ENCODE measurements at regions not wholly inside any gene's neighbourhood (a gene's known extent, or its start where the extent isn't known, plus 50 kb on each side); places are given as distances from the start of the nearest gene placed in this dataset.

DNA sequence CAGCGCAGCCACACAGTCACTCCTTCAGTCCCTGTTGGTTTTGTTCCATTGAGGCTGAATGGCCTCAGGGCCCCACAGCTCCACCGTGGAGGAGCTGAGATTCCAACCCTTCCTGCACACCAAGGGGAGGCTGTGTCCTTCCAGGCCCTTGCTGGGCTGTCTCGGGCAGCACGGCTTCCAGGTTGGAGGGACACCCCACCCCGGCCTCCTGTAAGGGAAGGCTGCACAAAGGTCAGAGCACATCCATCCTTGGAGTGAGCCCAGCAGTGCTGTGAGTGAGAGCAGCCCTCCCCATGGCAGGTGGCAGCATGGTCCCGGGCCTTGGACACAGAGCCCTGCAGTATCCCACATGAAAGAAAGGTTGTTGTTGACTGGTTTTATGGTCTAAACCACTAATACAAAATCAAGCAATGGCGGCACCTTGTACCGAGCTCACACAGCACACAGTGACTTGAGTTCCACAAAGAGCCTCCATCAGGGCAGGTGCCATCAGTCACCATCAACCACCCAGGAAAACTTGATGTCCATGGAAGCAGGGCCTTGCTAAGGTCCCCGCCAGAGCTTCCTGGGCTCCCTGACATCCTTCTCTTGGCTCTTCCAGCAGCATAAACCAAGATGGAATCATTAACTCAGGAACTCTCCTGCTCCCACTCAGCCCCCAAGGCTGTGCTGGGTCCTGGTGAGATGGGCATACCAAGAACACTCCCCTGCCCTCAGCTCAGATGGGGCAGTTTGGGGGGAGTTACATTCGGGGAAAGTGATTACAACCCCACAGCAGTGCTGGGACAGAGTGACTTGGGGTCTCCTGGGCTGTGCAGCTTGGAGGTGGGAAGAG is 1500.4 kb downstream of the TBC1D22A start:
- TF ChIP-seq, protein P1, sequence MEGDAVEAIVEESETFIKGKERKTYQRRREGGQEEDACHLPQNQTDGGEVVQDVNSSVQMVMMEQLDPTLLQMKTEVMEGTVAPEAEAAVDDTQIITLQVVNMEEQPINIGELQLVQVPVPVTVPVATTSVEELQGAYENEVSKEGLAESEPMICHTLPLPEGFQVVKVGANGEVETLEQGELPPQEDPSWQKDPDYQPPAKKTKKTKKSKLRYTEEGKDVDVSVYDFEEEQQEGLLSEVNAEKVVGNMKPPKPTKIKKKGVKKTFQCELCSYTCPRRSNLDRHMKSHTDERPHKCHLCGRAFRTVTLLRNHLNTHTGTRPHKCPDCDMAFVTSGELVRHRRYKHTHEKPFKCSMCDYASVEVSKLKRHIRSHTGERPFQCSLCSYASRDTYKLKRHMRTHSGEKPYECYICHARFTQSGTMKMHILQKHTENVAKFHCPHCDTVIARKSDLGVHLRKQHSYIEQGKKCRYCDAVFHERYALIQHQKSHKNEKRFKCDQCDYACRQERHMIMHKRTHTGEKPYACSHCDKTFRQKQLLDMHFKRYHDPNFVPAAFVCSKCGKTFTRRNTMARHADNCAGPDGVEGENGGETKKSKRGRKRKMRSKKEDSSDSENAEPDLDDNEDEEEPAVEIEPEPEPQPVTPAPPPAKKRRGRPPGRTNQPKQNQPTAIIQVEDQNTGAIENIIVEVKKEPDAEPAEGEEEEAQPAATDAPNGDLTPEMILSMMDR (IDR thresholded peaks at IDR 0.05; ENCODE audit: insufficient read depth, missing control alignments) = no peak
- FAIRE-seq = no peak
- DNase-seq (ENCODE audit: insufficient read length, low spot score) = no peak

DNA sequence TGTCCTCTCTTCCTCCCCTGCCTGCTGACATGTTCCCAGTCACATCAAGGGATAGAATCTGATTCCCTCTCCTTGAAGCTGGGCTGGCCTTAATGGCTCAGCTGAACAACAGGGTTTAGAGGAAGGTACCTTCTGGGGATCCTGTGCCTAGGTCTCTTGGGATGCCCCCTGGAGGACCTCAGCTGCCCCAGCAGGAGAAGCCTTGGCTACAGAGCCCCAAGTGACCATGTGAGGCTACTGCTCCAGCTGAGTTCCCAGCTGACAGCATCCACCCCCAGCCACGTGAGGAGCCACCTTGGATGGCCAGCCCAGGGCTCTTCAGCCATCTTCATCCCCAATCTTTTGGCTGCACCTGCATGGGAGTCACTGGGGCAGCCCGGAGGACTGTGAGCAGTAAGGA is 1499.3 kb downstream of the TBC1D22A start:
- DNase-seq (ENCODE audit: insufficient read length, low spot score) (no peak), FAIRE-seq (no peak)
- TF ChIP-seq, protein P1 (IDR thresholded peaks at IDR 0.05; ENCODE audit: insufficient read depth, missing control alignments) = no peak

DNA sequence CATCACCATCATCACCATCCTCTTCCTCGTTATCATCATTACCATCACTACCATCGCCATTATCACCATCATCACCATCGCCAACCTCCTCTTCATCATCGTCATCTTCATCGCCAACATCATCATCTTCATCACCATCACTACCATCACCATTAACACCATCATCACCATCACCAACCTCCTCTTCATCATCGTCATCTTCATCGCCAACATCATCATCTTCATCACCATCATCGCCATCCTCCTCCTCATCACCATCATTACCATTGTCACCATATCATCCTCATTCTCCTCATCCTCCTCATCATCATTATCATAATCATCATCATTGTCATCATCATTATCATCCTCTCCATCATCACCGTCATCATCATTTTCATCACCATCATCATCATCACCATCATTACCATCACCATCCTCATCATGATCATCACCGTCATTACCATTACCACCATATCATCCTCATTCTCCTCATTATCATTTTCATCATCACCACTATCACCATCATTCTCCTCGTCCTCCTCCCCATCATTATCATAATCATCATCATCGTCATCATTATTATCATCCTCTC is 1498.7 kb downstream of the TBC1D22A start:
- TF ChIP-seq, protein P1 (IDR thresholded peaks at IDR 0.05; ENCODE audit: insufficient read depth, missing control alignments) = no peak
- DNase-seq (ENCODE audit: insufficient read length, low spot score) = no peak
- no peak for FAIRE-seq

DNA sequence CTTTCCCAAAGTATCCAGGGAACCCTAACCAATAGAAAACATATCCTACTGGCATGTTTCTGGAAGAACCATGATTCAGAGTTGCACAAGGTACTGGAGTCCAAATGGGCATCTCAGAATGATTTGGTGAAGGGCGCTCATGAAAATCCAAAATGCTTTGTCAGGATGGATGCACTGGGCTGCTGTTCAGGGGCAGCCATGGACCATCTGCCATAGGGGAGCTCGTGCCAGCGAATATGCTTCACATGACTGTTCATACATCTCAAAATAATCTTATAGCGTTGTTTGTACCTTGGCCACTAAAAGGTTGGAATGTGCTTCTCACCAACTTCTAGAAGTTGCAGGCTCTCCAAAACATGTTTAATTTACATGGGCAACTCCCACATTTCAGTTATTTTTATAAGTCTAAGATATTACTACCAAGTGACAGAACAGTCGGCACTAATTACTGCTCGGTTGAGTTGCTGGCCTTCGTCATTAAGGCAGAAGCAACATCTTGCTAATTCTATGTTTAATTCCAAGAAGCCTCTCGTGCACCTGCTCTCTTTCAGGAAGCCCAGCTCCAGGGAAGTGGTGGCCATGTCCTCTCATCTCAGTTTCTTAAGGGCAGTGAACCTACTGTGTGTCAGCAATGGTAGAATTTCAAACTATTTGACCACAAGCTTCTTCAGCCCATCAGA is 1497.7 kb downstream of the TBC1D22A start:
- DNase-seq (ENCODE audit: insufficient read length, low spot score) (no peak), FAIRE-seq (no peak)
- TF ChIP-seq, protein P1 (IDR thresholded peaks at IDR 0.05; ENCODE audit: insufficient read depth, missing control alignments) = no peak

DNA sequence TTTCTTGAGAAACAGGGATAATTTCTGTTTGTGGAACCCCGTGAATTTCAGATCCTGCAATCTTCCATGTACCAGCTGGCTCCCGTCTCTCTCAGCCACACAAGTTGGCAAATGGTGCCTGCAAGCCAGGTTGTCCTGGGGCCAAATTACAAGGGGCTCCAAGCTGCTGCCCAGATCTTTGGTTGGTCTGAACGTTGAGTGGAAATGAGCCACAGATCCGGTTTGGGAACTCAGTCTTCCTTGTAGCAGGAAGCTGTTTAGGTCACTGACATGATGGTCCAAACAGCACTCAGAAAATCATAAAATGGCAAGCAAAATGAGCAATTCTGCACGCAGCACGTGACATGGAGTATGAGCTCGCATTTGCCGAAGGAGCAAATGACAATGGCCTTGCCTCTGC is 1496.4 kb downstream of the TBC1D22A start:
- TF ChIP-seq, protein P1 (IDR thresholded peaks at IDR 0.05; ENCODE audit: insufficient read depth, missing control alignments) = no peak
- DNase-seq (ENCODE audit: insufficient read length, low spot score) (no peak), FAIRE-seq (no peak)

DNA sequence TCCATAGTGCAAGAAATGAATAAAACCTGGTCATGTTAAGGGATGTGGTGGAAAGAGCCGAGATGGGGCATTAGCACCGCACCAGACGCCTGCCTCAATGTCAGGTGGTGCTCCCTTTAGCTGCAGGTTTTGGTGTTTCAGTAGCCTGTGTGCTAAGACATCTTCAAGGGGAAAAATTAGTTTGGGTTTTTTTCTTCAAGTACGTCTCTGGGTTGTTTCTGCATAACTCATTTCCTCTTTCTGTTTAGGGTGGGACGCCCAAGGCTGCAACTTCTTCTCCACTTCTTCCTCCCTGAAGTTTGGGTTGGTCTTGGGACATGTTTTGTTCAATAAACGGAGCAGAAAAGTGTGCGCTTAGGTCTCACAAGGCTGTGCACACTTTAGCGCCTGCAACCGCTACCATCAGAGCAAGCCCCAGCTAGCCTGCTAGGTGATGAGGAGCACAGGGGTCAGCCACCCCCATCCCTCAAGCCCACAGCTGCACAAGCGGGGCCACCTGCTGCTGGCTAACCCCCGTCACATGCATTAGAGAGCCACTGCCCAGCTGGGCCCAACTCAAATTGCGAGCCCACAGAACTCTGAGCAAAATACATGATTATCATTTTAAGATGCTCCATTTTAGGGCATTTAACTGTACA is 1495.7 kb downstream of the TBC1D22A start:
- TF ChIP-seq, protein P1 (IDR thresholded peaks at IDR 0.05; ENCODE audit: insufficient read depth, missing control alignments) = no peak
- FAIRE-seq (no peak), DNase-seq (ENCODE audit: insufficient read length, low spot score) (no peak)

All from D721Med (cell line).